HG03565 (cell line): ENCODE measurements at regions not wholly inside any gene's neighbourhood (a gene's known extent, or its start where the extent isn't known, plus 50 kb on each side); places are given as distances from the start of the nearest gene placed in this dataset.
A peak's percentile ranks its signal among the peaks of the same experiment; 100 is the strongest.
"Not testable (repeated sequence)": the region's sequence is repeated elsewhere in the genome, so short reads cannot be mapped to it uniquely, and the experiment has no call there.

Source experiments
- ATAC-seq: cut with Tn5 transposase; IDR thresholded peaks from one replicate; pipeline ENCODE4 v1.9.1; 2021; ENCODE audit warnings: mild to moderate bottlenecking, moderate library complexity; ENCODE audit not compliant: unreplicated experiment

DNA sequence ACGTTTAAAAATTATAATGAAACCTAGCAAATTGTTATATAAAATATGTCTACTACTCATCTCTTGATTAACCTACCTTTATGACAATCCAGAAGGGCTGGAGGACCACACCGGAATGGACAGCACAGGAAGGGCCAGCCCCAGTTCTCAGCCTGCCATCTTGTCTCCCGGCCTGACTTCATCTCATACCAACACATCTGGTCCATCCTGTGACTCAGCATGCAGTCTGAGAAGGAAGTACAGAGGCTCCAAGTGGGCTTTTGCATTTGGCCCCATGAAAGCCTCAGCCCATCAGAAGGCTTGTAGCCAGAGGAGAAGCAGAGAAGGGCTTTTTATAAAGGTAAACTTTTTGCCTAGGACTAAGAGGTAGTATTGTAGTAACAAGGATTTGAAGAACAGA, 436.6 kb downstream of the MRPL39 start:
- ATAC-seq, result no peak

DNA sequence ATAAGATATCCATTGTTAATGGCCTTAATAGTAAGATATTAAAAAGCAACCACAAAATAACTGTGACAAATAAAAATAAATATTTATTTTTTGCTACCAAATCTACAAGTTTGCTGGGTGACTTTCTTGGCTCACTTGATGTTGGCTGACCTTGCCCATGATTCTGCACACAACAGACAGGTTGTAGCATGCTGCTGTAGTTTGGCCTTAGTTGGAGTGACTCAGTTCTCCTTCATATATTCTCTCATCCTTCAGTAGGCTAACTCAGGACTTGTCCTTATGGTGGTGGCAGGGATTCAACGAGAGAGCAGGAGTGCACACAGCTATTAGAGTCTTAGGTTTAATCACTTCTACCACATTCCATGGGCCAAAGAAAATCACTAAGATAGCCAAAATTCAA, 437.9 kb downstream of the MRPL39 start:
- no peak for ATAC-seq

DNA sequence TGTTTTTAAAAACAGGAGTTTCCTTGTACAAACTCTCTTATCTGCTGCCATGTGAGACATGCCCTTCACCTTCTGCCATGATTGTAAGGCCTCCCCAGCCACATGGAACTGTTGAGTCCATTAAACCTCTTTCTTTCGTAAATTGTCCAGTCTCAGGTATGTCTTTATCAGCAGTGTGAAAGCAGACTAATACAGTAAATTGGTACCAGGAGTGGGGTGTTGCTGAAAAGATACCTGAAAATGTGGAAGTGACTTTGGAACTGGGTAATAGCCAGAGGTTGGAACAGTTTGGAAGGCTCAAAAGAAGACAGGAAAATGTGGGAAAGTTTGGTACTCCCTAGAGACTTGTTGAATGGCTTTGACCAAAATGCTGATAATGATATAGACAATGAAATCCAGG, 440.4 kb downstream of the MRPL39 start:
- ATAC-seq, result not testable (repeated sequence)

DNA sequence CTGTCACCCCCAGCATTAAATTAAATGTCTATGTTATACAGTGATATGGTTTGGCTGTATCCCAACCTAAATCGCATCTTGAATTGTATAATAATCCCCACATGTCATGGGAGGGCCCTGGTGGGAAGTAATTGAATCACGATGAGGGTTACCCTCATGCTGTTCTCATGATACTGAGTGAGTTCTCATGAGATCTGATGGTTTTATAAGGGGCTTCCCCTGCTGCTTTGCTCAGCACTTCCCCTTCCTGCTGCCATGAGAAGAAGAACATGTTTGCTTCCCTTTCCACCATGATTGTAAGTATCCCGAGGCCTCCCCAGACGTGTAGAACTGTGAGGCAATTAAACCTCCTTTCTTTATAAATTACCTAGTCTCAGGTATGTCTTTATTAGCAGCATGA, 445.7 kb downstream of the MRPL39 start:
- no peak for ATAC-seq

DNA sequence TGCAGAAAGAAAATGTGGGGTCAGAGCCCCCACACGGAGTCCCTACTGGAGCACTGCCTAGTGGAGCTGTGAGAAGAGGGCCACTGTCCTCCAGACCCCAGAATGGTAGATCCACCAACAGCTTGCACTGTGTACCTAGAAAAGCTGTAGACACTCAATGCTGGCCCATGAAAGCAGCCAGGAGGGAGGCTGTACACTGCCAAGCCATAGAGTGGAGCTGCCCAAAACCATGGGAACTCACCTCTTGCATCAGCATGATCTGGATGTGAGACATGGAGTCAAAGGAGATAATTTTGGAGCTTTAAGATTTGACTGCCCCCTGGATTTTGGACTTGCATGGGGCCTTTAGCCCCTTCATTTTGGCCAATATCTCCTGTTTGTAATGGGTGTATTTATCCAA, 452.3 kb downstream of the MRPL39 start:
- not testable (repeated sequence) for ATAC-seq

DNA sequence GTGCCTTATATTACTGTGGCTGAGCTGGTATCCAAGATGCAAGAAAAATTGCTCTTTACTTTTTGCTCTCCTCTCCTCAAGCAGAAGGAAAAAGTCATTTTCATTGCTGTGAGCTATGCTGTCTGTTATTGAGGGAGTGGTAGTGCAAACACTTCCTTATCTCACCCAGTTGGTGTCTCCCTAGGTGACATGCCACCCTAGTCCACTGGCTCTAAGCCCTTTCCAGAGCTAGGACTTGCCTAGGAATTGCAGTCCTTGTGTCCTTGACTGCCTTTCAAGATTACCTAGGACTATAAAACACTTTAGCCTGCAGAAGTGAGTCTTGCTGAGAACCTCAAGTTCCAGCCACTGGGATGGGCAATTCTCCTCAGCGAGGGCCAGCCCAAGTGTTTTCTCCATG, 458.3 kb downstream of the MRPL39 start:
- ATAC-seq, result no peak

DNA sequence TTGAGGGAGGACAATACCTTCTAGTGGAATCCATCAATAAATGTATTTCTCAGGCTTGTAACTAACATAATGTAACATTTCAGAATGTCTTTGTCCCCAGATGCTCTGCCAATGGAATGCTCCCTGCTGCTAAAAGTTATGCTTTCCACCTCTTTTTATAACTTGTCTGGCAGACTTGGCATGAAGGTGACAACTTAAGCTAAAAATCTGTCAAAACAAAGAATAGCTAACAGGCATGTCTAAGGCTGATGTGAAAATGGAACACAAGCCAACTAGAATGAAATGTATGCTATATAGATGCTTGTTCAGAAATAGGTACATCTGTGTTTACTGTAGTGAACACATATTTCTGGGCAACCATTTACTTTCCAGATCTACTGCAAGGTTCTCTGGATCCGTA, 467.9 kb downstream of the MRPL39 start:
- no peak for ATAC-seq

DNA sequence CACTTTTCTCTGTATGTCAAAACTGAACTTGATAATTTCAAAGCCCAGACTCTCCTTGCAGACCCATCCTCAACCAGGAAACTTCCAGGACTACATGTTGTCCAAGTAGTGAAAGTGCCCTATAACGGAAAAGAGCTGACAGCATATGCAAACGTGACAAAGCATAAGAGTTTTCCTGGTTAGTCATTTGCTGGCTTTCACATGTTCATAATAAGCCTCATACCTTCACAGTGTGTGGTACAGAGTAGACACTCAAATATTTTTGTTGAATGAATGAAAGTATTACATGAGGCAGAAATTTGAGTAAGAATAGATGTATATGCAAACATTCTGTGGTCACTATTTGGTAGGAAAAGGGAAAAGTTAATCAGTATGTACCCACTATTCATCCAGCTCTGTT, 473.3 kb downstream of the MRPL39 start:
- ATAC-seq, result no peak

DNA sequence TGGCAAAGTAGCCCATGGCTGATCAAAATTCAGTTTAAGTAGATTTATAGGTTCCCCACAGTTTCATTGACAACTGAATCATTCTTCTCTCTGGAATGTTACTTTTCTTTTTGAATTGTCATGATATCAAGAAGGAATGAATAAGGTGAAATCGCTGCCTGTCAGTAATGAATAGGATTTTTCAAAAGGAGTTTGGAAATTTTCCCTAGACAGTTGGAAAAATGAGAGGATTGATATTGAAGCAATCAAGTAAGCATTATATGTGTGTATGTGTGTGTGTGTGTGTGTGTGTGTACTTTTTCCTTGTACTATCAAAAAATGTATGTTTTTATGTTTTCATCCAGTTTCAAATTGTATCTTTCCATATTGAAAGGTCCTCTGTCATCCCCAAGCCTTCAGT, 479.5 kb downstream of the MRPL39 start:
- no peak for ATAC-seq

DNA sequence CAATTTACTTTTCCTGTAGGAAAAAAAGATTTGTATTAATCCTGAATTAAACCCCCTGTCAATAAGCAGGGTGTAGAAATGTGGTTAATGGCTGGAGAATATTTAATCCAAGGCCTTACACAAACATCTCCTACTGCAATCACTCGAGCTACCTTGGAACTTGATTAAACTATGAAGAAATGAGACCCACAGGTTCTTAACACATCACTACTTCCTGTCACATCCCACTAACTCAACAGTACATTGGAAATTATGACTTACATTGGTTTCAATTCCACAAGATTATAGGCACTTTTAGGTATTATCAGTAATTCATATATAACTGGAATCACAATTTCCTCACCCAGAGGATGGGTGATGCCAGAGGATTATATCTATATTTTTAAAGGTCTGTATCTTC, 480.3 kb downstream of the MRPL39 start:
- no peak for ATAC-seq

DNA sequence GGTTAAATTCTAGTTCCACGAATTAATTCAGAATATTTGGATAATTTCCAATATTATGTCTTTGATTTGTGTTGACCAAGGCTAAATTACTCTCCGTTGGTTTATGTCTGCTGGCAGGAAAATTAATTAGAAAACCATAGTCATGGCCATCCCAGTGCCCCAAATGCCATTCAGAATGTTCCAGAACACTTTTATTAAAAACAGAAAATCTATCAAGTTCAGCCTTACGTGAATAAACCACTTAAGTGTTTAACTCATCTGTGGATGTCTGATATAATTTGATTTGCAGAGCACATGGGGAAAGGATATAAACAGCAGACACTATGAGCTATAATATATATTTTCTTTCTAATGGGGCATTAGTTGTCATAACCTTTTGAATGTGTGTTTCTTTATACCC, 480.7 kb downstream of the MRPL39 start:
- no peak for ATAC-seq

DNA sequence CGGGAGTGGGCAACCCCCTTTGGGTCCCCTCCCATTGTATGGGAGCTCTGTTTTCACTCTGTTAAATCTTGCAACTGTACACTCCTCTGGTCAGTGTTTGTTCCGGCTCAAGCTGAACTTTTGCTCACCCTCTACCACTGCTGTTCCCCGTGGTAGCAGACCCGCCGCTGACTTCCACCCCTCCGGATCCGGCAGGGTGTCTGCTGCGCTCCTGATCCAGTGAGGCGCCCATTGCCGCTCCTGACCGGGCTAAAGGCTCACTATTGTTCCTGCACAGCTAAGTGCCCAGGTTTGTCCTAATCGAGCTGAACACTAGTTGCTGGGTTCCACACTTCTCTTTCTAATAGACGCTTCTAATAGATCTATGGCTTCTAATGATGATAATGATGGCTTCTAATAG, 488.6 kb downstream of the MRPL39 start:
- ATAC-seq, result no peak

DNA sequence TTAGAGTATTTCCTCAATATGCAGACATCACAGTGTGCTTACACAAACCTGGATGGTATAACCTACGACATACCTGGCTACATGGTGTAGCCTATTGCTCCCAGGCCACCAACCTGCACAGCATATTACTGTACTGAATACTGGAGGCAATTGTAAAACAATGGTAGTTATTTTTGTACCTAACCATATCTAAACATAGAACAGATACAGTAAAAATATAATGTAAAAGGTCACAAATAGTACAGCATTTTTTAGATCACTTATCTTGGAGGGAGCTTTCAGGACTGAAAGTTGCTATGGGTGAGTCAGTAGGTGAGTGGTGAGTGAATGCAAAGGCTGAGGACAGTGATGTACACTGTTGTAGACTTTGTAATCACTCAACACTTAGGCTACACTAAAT, 492.3 kb downstream of the MRPL39 start:
- ATAC-seq, result peak; percentile 80

DNA sequence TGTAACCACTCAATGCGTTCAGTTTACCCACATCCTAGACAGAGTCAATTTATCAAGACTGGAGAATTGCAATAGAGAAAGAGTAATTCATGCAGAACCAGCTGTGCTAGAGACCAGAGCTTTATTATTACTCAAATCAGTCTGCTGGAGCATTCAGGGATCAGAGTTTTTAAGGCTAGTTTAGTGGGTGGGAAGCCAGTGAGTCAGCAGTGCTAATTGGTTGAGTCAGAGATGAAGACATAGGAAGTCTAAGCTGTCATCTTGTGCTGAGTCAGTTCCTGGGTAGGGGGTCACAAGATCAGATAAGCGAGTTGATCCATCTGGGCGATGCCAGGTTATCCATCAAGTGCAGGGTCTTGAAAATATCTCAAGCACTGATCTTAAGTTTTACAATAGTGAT, 499.6 kb downstream of the MRPL39 start:
- no peak for ATAC-seq

DNA sequence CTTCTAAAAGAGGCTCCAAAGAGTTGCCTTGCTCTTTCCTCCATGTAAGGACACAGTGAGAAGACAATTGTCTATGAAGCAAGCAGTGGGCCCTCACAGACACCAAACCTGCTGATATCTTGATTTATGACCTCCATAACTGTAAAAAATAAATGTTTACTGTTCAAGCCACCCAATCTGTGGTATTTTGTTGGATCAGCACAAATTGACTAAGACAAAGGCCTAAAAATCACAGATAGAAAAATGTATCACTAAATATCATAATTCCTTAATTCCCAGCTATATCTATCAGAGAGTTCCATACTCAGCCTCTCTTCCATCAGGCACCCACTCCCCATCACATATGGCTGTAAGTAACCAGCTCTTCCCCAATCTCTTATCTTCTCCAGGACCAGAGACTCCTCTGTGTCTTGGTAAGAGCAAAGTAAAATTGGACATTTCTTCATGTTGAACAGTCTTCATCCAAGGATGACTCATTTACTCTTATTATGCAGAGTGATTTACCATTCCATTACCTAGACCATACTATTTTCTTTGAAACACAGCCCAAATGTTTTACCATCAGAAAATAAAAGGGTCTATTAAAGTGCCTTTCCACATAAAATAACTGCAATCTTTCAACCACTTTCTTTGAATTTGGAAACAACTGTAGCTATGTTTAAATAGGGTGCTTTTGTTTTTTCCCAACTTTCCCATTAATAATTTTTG, 503.6 kb downstream of the MRPL39 start:
- no peak for ATAC-seq

DNA sequence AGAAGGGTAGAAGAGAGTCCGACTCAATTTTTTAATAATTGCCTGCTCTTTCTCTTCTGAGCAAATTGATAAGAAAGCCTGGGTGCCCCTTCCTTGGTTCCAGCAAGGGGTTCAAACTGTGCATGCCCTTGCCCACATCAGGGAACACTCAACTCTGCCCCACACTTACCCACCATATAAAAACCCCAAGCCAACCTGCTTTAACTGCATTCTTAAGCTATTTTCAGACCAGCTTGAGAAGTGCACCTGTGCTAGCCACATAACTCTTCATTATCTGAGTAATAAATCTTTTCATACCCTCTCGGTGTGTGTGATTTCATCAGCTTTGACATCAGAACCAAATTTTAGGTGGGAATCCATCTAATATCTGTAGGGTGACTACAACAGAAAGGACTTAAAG, 509.6 kb downstream of the MRPL39 start:
- no peak for ATAC-seq

DNA sequence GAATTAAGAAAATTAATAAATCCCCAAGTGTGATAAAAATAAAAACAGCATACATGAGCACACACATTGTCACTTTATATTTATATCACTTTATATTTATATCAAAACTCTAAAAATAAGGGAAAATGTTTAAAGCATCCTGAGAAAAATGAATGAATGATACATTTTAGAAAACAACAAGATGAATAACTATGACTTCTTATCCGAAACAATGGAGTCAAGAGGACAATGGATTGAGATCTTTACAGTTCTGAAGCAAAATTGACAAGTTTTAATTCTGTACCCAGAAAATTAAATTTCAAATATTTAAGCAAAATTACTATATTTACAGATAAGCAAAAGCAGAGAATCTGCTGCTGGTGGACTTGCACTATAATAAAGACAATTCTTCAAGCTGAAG, 512.6 kb downstream of the MRPL39 start:
- no peak for ATAC-seq

DNA sequence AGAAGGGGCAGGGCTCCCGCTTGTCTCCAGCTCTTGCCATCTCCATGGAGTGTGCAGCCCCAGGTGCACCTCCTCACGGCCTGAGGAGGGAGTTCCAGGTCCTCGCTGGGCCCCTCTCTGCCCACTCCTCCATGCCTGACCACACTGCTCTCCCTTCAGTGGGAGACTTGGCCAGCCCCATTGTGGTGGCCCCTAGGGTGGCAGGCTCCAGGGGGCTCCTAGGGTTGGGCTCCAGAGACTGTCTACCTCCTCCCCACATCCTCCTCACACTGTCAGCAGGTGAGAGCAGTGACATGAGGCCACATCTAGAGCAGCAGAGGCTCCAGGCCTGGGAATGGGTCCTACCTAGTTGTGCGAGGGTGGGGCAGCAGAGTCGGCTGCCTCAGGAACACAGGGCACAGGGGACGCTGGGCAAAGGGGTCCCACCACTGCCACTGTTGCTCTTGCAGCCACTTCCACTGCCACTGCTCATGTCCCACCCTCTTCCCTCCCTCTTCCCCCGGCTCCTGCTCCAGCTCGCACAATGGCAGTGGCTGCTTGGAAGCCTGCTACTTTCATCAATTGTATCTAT, 514.8 kb downstream of the MRPL39 start:
- ATAC-seq, result no peak

DNA sequence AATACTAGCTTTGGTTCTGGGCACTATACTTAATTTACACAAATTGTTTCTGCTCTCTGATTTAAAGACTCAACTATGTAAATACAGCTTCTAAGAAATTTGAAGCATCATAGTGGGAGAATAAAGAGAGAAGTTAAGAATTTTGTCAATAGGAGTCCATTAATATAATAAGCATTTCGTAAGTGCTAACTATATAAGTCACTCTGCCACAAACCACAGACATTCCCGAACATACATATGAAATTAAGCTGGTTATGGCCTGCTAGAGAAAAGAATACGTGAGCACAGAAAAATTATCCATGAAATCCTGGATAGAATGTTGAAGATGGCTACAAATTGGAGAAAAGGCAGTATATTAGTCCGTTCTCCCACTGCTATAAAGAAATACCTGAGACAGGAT, 526.2 kb downstream of the MRPL39 start:
- no peak for ATAC-seq

DNA sequence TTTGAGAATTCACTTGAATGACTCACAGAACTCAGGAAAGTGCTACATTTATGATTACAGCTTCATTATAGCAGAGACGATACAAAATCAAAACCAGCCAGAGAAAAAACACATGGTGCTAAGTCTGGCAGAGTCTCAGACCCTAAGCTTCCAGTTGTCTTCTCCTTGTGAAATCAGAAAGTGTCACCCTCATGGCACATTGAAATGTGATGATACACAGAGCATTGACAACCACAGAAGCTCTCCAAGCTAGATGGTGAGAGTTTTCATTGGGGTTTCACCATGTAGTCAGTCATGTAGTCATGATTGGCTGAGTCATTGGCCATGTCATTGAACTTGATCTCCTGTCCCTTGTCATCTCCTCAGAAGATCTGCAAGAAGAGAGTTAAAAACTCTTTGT, 526.6 kb downstream of the MRPL39 start:
- ATAC-seq, result no peak

DNA sequence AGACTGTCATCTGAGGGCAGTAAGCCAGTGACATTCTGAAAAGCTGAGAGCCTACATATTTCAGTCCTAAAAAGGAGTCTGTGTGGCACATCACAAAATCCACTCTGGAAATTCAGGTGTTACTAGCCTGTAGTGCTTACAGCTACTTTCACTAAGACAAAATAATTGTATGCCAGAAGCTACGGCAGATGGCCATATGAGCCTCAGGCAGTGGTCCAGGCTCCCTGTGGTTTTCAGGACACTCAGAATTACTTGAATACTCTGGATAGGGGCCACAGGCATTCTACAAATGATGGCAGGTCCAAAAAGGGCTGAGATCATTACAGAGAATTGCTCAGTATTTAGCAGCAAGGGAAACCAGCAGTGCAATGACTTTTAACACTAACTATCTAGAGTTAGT, 527.1 kb downstream of the MRPL39 start:
- no peak for ATAC-seq

DNA sequence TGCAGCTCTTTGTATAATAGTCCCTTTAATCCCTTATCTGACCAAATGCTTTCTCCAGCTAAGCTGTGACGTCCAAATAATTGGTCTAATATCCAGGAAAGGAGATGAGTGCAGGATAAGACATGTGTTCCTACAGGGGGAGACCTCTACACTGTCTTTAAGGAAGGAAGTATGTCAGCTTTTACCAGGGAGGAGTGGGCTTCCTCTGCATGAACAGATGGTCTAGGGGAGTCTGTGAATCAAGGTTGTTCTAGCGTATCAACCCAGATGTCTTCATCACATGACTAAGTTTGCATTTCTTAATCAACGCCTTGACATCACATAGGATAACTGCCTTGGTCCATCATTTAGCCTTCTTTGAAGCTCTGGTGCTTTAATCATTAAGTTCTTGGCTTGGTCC, 528.2 kb downstream of the MRPL39 start:
- ATAC-seq, result no peak

DNA sequence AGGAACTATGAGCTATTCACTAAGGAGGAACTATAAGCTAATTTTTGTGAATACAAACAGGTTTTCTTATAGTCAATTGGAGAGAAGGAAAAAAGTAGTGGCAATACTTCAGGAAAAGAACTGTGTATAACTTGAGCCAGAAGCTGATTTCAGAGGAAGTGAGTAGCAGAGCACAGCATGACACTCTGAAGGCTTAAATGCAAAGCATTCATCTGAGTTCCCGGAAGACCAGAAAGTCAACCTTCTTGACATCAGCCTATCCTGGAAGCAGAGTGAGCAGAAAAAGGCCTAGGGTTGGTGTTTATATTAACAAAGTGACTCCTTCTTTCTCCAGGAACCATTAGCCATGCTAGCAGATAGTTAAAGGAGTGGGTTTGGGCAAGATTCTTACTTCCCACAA, 545.2 kb downstream of the MRPL39 start:
- ATAC-seq, result no peak
